ENCODE measurements at regions not wholly inside any gene's neighbourhood (a gene's known extent, or its start where the extent isn't known, plus 50 kb on each side); places are given as distances from the start of the nearest gene placed in this dataset.

- TF ChIP-seq RFXAP (CRISPR knock-in tag; IDR thresholded peaks at IDR 0.05; ENCODE audit: borderline replicate concordance) (peak; percentile 34; the same call in 1 of the 2 replicates), ZNF550 (CRISPR knock-in tag; IDR thresholded peaks at IDR 0.05; ENCODE audit: borderline replicate concordance) (no peak), MXD3 (CRISPR knock-in tag; IDR thresholded peaks at IDR 0.05) (no peak), AKAP8 (CRISPR knock-in tag; IDR thresholded peaks at IDR 0.05) (no peak; the same call in 1 of the 2 replicates), ZGPAT (CRISPR knock-in tag; IDR thresholded peaks at IDR 0.05) (peak; percentile 89), GLMP (CRISPR knock-in tag; IDR thresholded peaks at IDR 0.05; ENCODE audit: borderline replicate concordance) (no peak), HIVEP1 (CRISPR knock-in tag; IDR thresholded peaks at IDR 0.05) (no peak), GABPA (IDR thresholded peaks at IDR 0.05; ENCODE audit: low read depth, low read length) (no peak), GABPA (CRISPR knock-in tag; IDR thresholded peaks at IDR 0.05; ENCODE audit: low read depth) (peak; percentile 54; the same call in 1 of the 2 replicates), PRDM4 (CRISPR knock-in tag; IDR thresholded peaks at IDR 0.05; ENCODE audit: borderline replicate concordance) (no peak), ISL2 (CRISPR knock-in tag; IDR thresholded peaks at IDR 0.05) (peak; percentile 98), PCBP1 (IDR thresholded peaks at IDR 0.05; ENCODE audit: borderline replicate concordance, low read depth, low read length) (no peak), BRF2 (CRISPR knock-in tag; IDR thresholded peaks at IDR 0.05) (no peak), NKX3-1 (CRISPR knock-in tag; IDR thresholded peaks at IDR 0.05) (peak; percentile 23; the same call in 1 of the 2 replicates), JUND (CRISPR knock-in tag; IDR thresholded peaks at IDR 0.05) (peak; percentile 73; the same call in 1 of the 2 replicates)
- TF ChIP-seq, protein P1, sequence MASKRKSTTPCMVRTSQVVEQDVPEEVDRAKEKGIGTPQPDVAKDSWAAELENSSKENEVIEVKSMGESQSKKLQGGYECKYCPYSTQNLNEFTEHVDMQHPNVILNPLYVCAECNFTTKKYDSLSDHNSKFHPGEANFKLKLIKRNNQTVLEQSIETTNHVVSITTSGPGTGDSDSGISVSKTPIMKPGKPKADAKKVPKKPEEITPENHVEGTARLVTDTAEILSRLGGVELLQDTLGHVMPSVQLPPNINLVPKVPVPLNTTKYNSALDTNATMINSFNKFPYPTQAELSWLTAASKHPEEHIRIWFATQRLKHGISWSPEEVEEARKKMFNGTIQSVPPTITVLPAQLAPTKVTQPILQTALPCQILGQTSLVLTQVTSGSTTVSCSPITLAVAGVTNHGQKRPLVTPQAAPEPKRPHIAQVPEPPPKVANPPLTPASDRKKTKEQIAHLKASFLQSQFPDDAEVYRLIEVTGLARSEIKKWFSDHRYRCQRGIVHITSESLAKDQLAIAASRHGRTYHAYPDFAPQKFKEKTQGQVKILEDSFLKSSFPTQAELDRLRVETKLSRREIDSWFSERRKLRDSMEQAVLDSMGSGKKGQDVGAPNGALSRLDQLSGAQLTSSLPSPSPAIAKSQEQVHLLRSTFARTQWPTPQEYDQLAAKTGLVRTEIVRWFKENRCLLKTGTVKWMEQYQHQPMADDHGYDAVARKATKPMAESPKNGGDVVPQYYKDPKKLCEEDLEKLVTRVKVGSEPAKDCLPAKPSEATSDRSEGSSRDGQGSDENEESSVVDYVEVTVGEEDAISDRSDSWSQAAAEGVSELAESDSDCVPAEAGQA (IDR thresholded peaks at IDR 0.05; ENCODE audit: low read depth): no peak
- TF ChIP-seq, protein P1 (CRISPR knock-in tag; IDR thresholded peaks at IDR 0.05; ENCODE audit: borderline replicate concordance): no peak
Measured at GRCh38 chr5:60417500-60418181, 282.3 kb downstream of the DEPDC1B start (continued).
